GM06990 (cell line): ENCODE measurements at regions not wholly inside any gene's neighbourhood (a gene's known extent, or its start where the extent isn't known, plus 50 kb on each side); places are given as distances from the start of the nearest gene placed in this dataset.

Experiments used
- DNase-seq: peaks from one replicate; pipeline ENCODE4 v3.0.0-alpha.2; 2011; ENCODE audit not compliant: insufficient read length; ENCODE audit errors: extremely low read depth
- H3K27me3 ChIP-seq: replicated peaks from 2 replicates; pipeline ENCODE4 v1.6.0; 2011; ENCODE audit warnings: low read length; ENCODE audit not compliant: control insufficient read depth, insufficient read depth
- H3K36me3 ChIP-seq: 2 replicates; pipeline ENCODE4 v1.5.1; 2011; ENCODE audit warnings: low read length; ENCODE audit not compliant: control insufficient read depth, insufficient read depth
- H3K4me3 ChIP-seq: replicated peaks from 2 replicates; pipeline ENCODE4 v1.5.1; 2011; ENCODE audit warnings: low read depth, mild to moderate bottlenecking, control low read depth, low read length
- TF ChIP-seq, protein P1 (sequence below): IDR thresholded peaks from 2 replicates; pipeline ENCODE4 v1.5.1; 2011; ENCODE audit warnings: low read length, control low read depth, mild to moderate bottlenecking, inconsistent platforms; ENCODE audit not compliant: insufficient read depth, poor library complexity, severe bottlenecking

DNA sequence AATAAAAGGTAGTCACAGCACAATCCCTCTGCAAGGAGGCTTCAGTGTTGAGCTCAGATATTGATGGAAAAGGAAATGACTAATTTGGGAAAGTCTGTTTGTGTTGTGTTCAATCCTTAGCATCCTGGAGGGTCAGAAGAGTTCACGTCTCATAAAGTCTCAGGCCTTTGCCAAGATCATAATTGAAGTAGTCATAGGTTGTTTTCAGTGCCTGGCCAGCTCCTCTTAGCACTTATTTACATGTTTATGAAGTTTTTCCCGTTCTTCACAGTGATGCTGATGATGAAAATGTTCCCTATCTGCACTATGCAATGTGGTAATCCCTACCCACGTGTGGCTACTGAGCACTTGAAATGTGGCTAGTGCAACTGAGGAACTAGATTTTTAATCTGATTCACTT is 61.6 kb upstream of the TGFBR2 start:
- DNase-seq: no peak
- Histone ChIP-seq H3K36me3 (no peaks in the 10 kb centered on the region), H3K27me3 (no peaks in the 10 kb centered on the region), H3K4me3 (no peak overlapping the region)
- TF ChIP-seq, protein P1, sequence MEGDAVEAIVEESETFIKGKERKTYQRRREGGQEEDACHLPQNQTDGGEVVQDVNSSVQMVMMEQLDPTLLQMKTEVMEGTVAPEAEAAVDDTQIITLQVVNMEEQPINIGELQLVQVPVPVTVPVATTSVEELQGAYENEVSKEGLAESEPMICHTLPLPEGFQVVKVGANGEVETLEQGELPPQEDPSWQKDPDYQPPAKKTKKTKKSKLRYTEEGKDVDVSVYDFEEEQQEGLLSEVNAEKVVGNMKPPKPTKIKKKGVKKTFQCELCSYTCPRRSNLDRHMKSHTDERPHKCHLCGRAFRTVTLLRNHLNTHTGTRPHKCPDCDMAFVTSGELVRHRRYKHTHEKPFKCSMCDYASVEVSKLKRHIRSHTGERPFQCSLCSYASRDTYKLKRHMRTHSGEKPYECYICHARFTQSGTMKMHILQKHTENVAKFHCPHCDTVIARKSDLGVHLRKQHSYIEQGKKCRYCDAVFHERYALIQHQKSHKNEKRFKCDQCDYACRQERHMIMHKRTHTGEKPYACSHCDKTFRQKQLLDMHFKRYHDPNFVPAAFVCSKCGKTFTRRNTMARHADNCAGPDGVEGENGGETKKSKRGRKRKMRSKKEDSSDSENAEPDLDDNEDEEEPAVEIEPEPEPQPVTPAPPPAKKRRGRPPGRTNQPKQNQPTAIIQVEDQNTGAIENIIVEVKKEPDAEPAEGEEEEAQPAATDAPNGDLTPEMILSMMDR: no peak

DNA sequence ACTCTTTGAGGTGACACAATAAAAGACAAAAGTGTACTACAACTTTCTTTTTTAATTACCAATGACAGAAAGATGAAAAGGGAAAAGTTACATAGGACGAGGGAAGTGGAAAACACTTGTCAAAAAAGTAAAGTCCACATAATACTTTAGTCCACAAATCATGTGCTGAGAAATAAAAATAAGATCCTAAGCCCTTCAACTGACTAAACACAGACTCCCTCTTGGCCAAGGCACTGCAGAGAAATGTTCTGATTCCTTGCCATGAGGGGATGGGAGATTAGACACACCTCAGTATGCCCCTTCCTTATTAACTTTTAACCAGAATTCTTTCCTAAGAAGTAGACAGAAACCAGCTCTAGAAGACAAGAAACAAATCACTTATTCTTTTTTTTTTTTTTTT is 59.5 kb upstream of the TGFBR2 start:
- TF ChIP-seq, protein P1: no peak
- DNase-seq: no peak
- H3K27me3 ChIP-seq: no peaks in the 10 kb centered on the region
- H3K4me3 ChIP-seq: no peak overlapping the region
- H3K36me3 ChIP-seq: no peaks in the 10 kb centered on the region

DNA sequence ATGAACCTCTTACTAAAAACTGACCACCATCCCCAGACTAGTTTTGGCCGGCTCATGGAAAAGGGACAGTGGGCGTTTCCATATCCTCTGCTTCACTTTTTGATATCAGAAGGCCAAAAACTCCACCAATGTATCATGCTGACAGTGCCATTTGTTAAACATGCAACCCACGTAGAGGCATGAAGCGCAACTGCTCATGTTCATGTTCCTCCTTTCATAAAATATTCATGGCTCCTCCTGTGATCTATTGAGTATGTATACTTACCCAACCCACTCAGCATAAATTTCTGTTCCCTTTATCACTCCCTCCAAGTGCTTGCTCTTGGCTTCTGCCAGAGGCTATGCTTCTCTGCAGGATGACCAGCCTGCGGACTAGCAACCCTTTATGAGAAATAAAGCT is 58.7 kb upstream of the TGFBR2 start:
- TF ChIP-seq, protein P1: no peak
- H3K36me3 ChIP-seq: no peaks in the 10 kb centered on the region
- no peak overlapping the region for H3K4me3 ChIP-seq
- DNase-seq: no peak
- H3K27me3 ChIP-seq: no peaks in the 10 kb centered on the region

DNA sequence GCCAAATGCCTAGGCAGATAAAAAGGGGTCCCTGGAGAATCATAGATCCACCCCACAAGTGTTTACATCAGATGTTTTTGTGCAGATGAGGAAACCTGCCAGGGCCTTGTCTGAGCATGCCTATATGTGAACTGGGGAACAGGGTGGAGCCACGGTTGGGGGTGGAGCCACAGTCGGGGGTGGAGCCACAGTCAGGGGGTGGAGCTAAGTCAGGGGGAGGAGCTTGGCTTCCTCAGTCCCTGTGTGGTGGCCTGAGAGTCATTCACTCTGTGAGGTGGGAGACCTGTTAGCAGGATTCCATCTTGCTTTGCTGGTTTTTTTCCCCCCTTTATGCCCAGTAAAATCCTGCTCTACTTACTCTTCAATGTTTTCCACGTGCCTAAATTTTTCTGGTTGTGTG is 57.8 kb upstream of the TGFBR2 start:
- DNase-seq: peak; percentile 58
- TF ChIP-seq, protein P1: no peak
- Histone ChIP-seq H3K36me3 (no peaks in the 10 kb centered on the region), H3K27me3 (no peaks in the 10 kb centered on the region), H3K4me3 (no peak overlapping the region)

DNA sequence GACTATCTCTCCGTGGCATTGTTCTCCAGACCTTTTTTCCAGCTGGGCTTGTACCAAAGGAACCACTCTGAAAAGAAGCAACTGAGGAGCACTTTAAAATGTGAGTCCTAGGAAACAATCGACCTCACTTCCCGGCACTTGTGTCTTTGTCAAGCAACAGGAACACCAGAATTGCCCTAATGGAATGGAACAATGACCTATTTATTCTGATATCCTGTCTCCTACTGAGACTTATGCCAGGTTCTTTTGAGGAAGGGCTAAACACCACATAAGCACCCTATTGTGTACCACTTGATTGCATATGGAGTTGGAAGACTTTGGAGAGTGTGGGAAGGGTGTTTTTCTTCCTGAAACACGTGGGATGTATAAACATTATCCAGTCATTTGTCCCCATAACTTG is 56.8 kb upstream of the TGFBR2 start:
- no peak for DNase-seq
- Histone ChIP-seq H3K27me3 (no peaks in the 10 kb centered on the region), H3K4me3 (no peak overlapping the region), H3K36me3 (no peaks in the 10 kb centered on the region)
- TF ChIP-seq, protein P1: no peak

DNA sequence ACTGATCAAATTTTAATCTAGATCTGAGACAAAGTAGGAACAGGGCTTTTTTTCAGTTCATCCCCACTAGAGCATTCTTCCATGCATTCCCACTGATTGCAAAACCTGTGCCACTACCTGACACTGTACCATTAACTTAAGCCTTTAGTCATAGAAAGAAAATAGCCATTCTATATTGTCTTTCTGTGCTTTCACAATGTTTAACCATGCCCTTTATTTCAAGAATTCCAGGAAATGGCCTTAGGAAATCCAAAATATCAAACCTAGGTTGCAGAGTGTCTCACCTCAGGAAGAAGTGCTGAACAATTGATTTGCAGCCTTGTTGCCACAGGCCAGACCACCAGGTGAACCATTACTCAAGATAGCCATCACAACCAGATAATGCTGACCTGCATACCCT is 56.2 kb upstream of the TGFBR2 start:
- DNase-seq: no peak
- Histone ChIP-seq H3K27me3 (no peaks in the 10 kb centered on the region), H3K4me3 (no peak overlapping the region), H3K36me3 (no peaks in the 10 kb centered on the region)
- TF ChIP-seq, protein P1: no peak
